ENCODE measurements at regions not wholly inside any gene's neighbourhood (a gene's known extent, or its start where the extent isn't known, plus 50 kb on each side); places are given as distances from the start of the nearest gene placed in this dataset.
"Not testable (repeated sequence)": the region's sequence is repeated elsewhere in the genome, so short reads cannot be mapped to it uniquely, and the experiment has no call there.

DNA sequence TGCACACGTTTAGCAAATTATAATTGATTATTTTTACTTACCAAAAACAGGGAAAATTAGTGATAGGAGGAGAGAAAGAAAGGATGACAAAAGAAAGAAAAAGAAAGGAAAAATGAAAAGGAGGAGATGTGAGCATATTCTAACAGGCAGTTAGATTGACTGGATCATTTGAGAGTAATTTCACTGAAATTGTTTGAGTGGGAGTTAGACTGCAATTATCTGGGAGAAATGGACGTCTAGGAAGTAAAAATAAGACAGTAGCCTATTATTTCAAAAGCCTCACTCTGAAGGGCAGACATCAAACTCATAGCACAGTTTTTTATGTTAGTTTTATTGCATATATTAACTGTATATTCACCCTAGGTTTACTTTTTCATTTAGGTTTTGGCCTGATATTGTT is 272.8 kb upstream of the POU1F1 start:
- DNase-seq (ENCODE audit: low read depth) (no peak), FAIRE-seq (no peak)
- Histone ChIP-seq H3K36me3 (ENCODE audit: control insufficient read depth, insufficient read depth, low read length) (no peaks in the 10 kb centered on the region), H3K4me3 (ENCODE audit: low read depth, low read length) (no peak overlapping the region), H3K27me3 (ENCODE audit: control insufficient read depth, insufficient read depth, low read length) (no peaks in the 10 kb centered on the region)
- TF ChIP-seq, protein P1, sequence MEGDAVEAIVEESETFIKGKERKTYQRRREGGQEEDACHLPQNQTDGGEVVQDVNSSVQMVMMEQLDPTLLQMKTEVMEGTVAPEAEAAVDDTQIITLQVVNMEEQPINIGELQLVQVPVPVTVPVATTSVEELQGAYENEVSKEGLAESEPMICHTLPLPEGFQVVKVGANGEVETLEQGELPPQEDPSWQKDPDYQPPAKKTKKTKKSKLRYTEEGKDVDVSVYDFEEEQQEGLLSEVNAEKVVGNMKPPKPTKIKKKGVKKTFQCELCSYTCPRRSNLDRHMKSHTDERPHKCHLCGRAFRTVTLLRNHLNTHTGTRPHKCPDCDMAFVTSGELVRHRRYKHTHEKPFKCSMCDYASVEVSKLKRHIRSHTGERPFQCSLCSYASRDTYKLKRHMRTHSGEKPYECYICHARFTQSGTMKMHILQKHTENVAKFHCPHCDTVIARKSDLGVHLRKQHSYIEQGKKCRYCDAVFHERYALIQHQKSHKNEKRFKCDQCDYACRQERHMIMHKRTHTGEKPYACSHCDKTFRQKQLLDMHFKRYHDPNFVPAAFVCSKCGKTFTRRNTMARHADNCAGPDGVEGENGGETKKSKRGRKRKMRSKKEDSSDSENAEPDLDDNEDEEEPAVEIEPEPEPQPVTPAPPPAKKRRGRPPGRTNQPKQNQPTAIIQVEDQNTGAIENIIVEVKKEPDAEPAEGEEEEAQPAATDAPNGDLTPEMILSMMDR (IDR thresholded peaks at IDR 0.05; ENCODE audit: insufficient read depth, low read length, severe bottlenecking): no peak

GRCh38 chr3:87548271-87548670 is 271.9 kb upstream of the POU1F1 start:
- TF ChIP-seq, protein P1 (IDR thresholded peaks at IDR 0.05; ENCODE audit: insufficient read depth, low read length, severe bottlenecking): no peak
- FAIRE-seq (no peak), DNase-seq (ENCODE audit: low read depth) (no peak)
- Histone ChIP-seq H3K36me3 (ENCODE audit: control insufficient read depth, insufficient read depth, low read length) (no peaks in the 10 kb centered on the region), H3K27me3 (ENCODE audit: control insufficient read depth, insufficient read depth, low read length) (no peaks in the 10 kb centered on the region), H3K4me3 (ENCODE audit: low read depth, low read length) (no peak overlapping the region)

- no peak overlapping the region for H3K4me3 ChIP-seq (ENCODE audit: low read depth, low read length)
- DNase-seq (ENCODE audit: low read depth) (peak; percentile 73), FAIRE-seq (no peak)
- H3K36me3 ChIP-seq (ENCODE audit: control insufficient read depth, insufficient read depth, low read length): no peaks in the 10 kb centered on the region
- TF ChIP-seq, protein P1 (IDR thresholded peaks at IDR 0.05; ENCODE audit: insufficient read depth, low read length, severe bottlenecking): no peak
- no peaks in the 10 kb centered on the region for H3K27me3 ChIP-seq (ENCODE audit: control insufficient read depth, insufficient read depth, low read length)
Observed at GRCh38 chr3:87546216-87546615, 269.8 kb upstream of the POU1F1 start.

GRCh38 chr3:87543408-87543807 is 267.0 kb upstream of the POU1F1 start:
- not testable (repeated sequence) for FAIRE-seq; H3K36me3 ChIP-seq (ENCODE audit: control insufficient read depth, insufficient read depth, low read length); H3K27me3 ChIP-seq (ENCODE audit: control insufficient read depth, insufficient read depth, low read length); H3K4me3 ChIP-seq (ENCODE audit: low read depth, low read length); DNase-seq (ENCODE audit: low read depth)

DNA sequence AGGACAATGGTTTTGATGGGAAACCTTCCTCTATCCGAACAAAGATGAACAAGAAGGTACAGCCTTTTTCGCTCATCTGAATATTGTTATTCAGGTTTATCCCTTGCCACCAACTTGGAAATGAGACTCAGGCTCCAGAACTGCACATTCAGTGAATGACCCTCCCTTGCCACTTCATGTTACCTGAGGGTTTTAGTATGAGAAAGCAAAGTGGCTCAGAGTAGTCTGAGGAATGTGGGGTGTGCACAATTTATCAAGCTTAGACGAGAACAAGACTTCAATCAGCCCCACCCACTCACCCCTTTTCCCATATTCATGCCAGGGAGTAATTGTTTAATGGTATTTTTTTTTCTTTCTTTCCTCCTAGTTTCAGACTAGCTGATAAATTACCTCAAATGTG is 265.3 kb upstream of the POU1F1 start:
- no peaks in the 10 kb centered on the region for H3K27me3 ChIP-seq (ENCODE audit: control insufficient read depth, insufficient read depth, low read length)
- DNase-seq (ENCODE audit: low read depth) (peak; percentile 55), FAIRE-seq (no peak)
- H3K36me3 ChIP-seq (ENCODE audit: control insufficient read depth, insufficient read depth, low read length): no peaks in the 10 kb centered on the region
- TF ChIP-seq, protein P1 (IDR thresholded peaks at IDR 0.05; ENCODE audit: insufficient read depth, low read length, severe bottlenecking): no peak
- H3K4me3 ChIP-seq (ENCODE audit: low read depth, low read length): no peak overlapping the region

- not testable (repeated sequence) for H3K4me3 ChIP-seq (ENCODE audit: low read depth, low read length); H3K36me3 ChIP-seq (ENCODE audit: control insufficient read depth, insufficient read depth, low read length); H3K27me3 ChIP-seq (ENCODE audit: control insufficient read depth, insufficient read depth, low read length); FAIRE-seq; DNase-seq (ENCODE audit: low read depth)
Observed at GRCh38 chr3:87538722-87539121, 262.3 kb upstream of the POU1F1 start.

DNA sequence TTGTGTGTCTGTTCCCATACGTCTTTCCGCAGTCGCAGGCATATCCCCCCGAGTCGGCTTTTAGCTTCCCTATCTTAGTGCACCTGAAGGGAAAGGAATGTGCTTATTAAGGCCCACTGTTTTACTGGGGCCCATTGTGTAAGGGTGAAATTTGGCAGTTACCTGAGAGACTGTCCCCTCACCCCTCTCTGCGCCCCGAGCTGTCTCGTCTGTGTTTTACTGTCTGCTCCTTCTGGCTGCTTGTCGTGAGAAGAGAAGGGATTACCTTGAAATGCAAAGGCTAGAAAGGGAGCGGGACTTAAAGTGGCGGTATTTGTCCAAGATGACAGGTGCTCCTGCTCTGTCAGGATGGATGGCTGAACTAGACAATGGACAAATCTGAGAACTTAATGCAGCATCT is 233.0 kb upstream of the POU1F1 start:
- no peaks in the 10 kb centered on the region for H3K27me3 ChIP-seq (ENCODE audit: control insufficient read depth, insufficient read depth, low read length)
- TF ChIP-seq, protein P1 (IDR thresholded peaks at IDR 0.05; ENCODE audit: insufficient read depth, low read length, severe bottlenecking): no peak
- FAIRE-seq (no peak), DNase-seq (ENCODE audit: low read depth) (no peak)
- no peaks in the 10 kb centered on the region for H3K36me3 ChIP-seq (ENCODE audit: control insufficient read depth, insufficient read depth, low read length)
- no peak overlapping the region for H3K4me3 ChIP-seq (ENCODE audit: low read depth, low read length)

Measured in bronchial epithelial cell (primary cell).